Activated CD8-positive, alpha-beta T cell treated with anti-CD3 and anti-CD28 coated beads for 36 hours (primary cell): ENCODE measurements at regions not wholly inside any gene's neighbourhood (a gene's known extent, or its start where the extent isn't known, plus 50 kb on each side); places are given as distances from the start of the nearest gene placed in this dataset.
"Not testable (repeated sequence)": the region's sequence is repeated elsewhere in the genome, so short reads cannot be mapped to it uniquely, and the experiment has no call there.

Experiments
- ATAC-seq: fragments of 200-7000 bp; cut with Tn5 transposase; one replicate; pipeline ENCODE4 v1.10.0; 2021; ENCODE audit warnings: mild to moderate bottlenecking, moderate library complexity
- CTCF ChIA-PET: fragments of 350-600 bp; sonication (Branson Sonifier 250); formaldehyde crosslinking; loops from one replicate; lab custom pipeline; 2021; ENCODE audit warnings: antibody characterized with exemption; lab: Charles Lee
- POLR2A ChIA-PET: fragments of 350-600 bp; sonication (Branson Sonifier 250); formaldehyde crosslinking; loops from one replicate; lab custom pipeline; 2021; ENCODE audit warnings: antibody characterized with exemption; lab: Charles Lee
- DNase-seq: peaks from one replicate; pipeline ENCODE4 v3.0.0-alpha.2; 2020
- H3K27ac Mint-ChIP-seq: one replicate; pipeline ENCODE4 v1.8.0; 2021; ENCODE audit warnings: mild to moderate bottlenecking, mixed read lengths
- H3K27me3 Mint-ChIP-seq: one replicate; pipeline ENCODE4 v1.8.0; 2021; ENCODE audit warnings: mixed read lengths
- H3K36me3 Mint-ChIP-seq: one replicate; pipeline ENCODE4 v1.8.0; 2021; ENCODE audit warnings: low read depth, mixed read lengths
- H3K4me1 Mint-ChIP-seq: one replicate; pipeline ENCODE4 v1.8.0; 2021; ENCODE audit warnings: low read depth, mixed read lengths
- H3K4me3 Mint-ChIP-seq: one replicate; pipeline ENCODE4 v1.8.0; 2021; ENCODE audit warnings: mild to moderate bottlenecking, moderate library complexity, mixed read lengths
- H3K9me3 Mint-ChIP-seq: one replicate; pipeline ENCODE4 v1.8.0; 2021; ENCODE audit warnings: mixed read lengths
- CTCF ChIP-seq: fragments of 200-600 bp; IDR thresholded peaks from one replicate; pipeline ENCODE4 v1.8.0; 2022; ENCODE audit warnings: antibody characterized with exemption, mild to moderate bottlenecking
- intact Hi-C: fragments of 100-400 bp; cut with micrococcal nuclease; formaldehyde crosslinking; loops from one replicate; pipeline ENCODE4 v1.10.0; 2022

GRCh38 chr5:13115476-13115875 is 829.0 kb downstream of the DNAH5 start:
- ChIA-PET CTCF (no interaction called here), POLR2A (no interaction called here)
- intact Hi-C loops, result no loop called here
- no peak for TF ChIP-seq CTCF
- peaks cover 21% of the 10 kb centered on the region for H3K9me3 Mint-ChIP-seq
- H3K4me3 Mint-ChIP-seq, result no peak overlapping the region
- H3K36me3 Mint-ChIP-seq, result no peaks in the 10 kb centered on the region
- no peak for DNase-seq
- ATAC-seq, result no peak
- H3K4me1 Mint-ChIP-seq, result no peaks in the 10 kb centered on the region
- no peaks in the 10 kb centered on the region for H3K27me3 Mint-ChIP-seq
- no peak overlapping the region for H3K27ac Mint-ChIP-seq

- H3K27me3 Mint-ChIP-seq, result no peaks in the 10 kb centered on the region
- H3K4me3 Mint-ChIP-seq, result no peak overlapping the region
- no peak for DNase-seq
- intact Hi-C loops, result no loop called here
- peaks cover 16% of the 10 kb centered on the region for H3K9me3 Mint-ChIP-seq
- no peak overlapping the region for H3K27ac Mint-ChIP-seq
- no peak for TF ChIP-seq CTCF
- H3K36me3 Mint-ChIP-seq, result no peaks in the 10 kb centered on the region
- no peaks in the 10 kb centered on the region for H3K4me1 Mint-ChIP-seq
- POLR2A ChIA-PET, result no interaction called here
- CTCF ChIA-PET, result no interaction called here
- ATAC-seq, result no peak
These were observed 836.2 kb downstream of the DNAH5 start for GRCh38 chr5:13108265-13108664.

GRCh38 chr5:13107537-13107936 is 837.0 kb downstream of the DNAH5 start:
- Mint-ChIP-seq H3K27me3 (no peaks in the 10 kb centered on the region), H3K36me3 (no peaks in the 10 kb centered on the region), H3K4me1 (no peaks in the 10 kb centered on the region), H3K9me3 (peaks cover 13% of the 10 kb centered on the region), H3K27ac (no peak overlapping the region), H3K4me3 (no peak overlapping the region)
- no peak for DNase-seq
- ChIA-PET CTCF (no interaction called here), POLR2A (no interaction called here)
- no peak for TF ChIP-seq CTCF
- intact Hi-C loops, result no loop called here
- ATAC-seq, result no peak

GRCh38 chr5:13081116-13081515 is 863.4 kb downstream of the DNAH5 start:
- peaks cover 7% of the 10 kb centered on the region for H3K9me3 Mint-ChIP-seq
- POLR2A ChIA-PET, result no interaction called here
- H3K4me1 Mint-ChIP-seq, result no peaks in the 10 kb centered on the region
- H3K36me3 Mint-ChIP-seq, result no peaks in the 10 kb centered on the region
- H3K27ac Mint-ChIP-seq, result no peak overlapping the region
- no peaks in the 10 kb centered on the region for H3K27me3 Mint-ChIP-seq
- H3K4me3 Mint-ChIP-seq, result no peak overlapping the region
- ATAC-seq (no peak), DNase-seq (no peak)
- intact Hi-C loops, result no loop called here
- CTCF ChIA-PET, result no interaction called here
- TF ChIP-seq CTCF, result no peak

- H3K36me3 Mint-ChIP-seq, H3K4me1 Mint-ChIP-seq, H3K27me3 Mint-ChIP-seq, intact Hi-C loops, H3K27ac Mint-ChIP-seq, H3K4me3 Mint-ChIP-seq, DNase-seq, POLR2A ChIA-PET, ATAC-seq, CTCF ChIA-PET: not testable (repeated sequence)
- H3K9me3 Mint-ChIP-seq, result peaks cover 30% of the 10 kb centered on the region
These were observed 871.6 kb downstream of the DNAH5 start for GRCh38 chr5:13072936-13073335.

- H3K4me3 Mint-ChIP-seq, result no peak overlapping the region
- no peaks in the 10 kb centered on the region for H3K36me3 Mint-ChIP-seq
- no peaks in the 10 kb centered on the region for H3K27me3 Mint-ChIP-seq
- CTCF ChIA-PET, result no interaction called here
- H3K9me3 Mint-ChIP-seq, result peaks cover 12% of the 10 kb centered on the region
- H3K27ac Mint-ChIP-seq, result no peak overlapping the region
- POLR2A ChIA-PET, result no interaction called here
- no peak for DNase-seq
- no peaks in the 10 kb centered on the region for H3K4me1 Mint-ChIP-seq
- TF ChIP-seq CTCF, result no peak
- no peak for ATAC-seq
- intact Hi-C loops, result no loop called here
These were observed 881.4 kb downstream of the DNAH5 start for GRCh38 chr5:13063088-13063487.
